C4-2B (cell line): ENCODE measurements at regions not wholly inside any gene's neighbourhood (a gene's known extent, or its start where the extent isn't known, plus 50 kb on each side); places are given as distances from the start of the nearest gene placed in this dataset.

ENCODE experiments used
- CTCF ChIP-seq: fragments of 450-650 bp; conservative IDR thresholded peaks from 2 replicates; pipeline ENCODE4 v1.5.1; 2017; ENCODE audit warnings: mild to moderate bottlenecking
- ZFX ChIP-seq: fragments of 450-650 bp; IDR thresholded peaks from 2 replicates; pipeline ENCODE4 v1.6.1; 2017

- no peak for TF ChIP-seq CTCF
- TF ChIP-seq ZFX = no peak
Measured at GRCh38 chr7:26493737-26494428, 202.2 kb downstream of the SNX10 start.
